GM19452 (cell line): ENCODE measurements at regions not wholly inside any gene's neighbourhood (a gene's known extent, or its start where the extent isn't known, plus 50 kb on each side); places are given as distances from the start of the nearest gene placed in this dataset.
"Not testable (repeated sequence)": the region's sequence is repeated elsewhere in the genome, so short reads cannot be mapped to it uniquely, and the experiment has no call there.

ENCODE experiments used
- ATAC-seq: cut with Tn5 transposase; IDR thresholded peaks from one replicate; pipeline ENCODE4 v1.9.1; 2021; ENCODE audit not compliant: unreplicated experiment

DNA sequence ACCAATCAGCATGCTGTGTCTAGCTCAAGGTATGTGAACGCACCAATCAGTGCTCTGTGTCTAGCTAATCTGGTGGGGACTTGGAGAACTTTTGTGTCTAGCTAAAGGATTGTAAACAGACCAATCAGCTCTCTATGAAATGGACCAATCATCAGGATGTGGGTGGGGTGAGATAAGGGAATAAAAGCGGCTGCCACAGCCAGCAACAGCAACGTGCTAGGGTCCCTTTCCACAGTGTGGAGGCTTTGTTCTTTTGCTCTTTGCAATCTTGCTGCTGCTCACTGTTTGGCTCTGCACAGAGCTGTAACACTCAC is 1353.9 kb upstream of the CDH18 start:
- not testable (repeated sequence) for ATAC-seq

DNA sequence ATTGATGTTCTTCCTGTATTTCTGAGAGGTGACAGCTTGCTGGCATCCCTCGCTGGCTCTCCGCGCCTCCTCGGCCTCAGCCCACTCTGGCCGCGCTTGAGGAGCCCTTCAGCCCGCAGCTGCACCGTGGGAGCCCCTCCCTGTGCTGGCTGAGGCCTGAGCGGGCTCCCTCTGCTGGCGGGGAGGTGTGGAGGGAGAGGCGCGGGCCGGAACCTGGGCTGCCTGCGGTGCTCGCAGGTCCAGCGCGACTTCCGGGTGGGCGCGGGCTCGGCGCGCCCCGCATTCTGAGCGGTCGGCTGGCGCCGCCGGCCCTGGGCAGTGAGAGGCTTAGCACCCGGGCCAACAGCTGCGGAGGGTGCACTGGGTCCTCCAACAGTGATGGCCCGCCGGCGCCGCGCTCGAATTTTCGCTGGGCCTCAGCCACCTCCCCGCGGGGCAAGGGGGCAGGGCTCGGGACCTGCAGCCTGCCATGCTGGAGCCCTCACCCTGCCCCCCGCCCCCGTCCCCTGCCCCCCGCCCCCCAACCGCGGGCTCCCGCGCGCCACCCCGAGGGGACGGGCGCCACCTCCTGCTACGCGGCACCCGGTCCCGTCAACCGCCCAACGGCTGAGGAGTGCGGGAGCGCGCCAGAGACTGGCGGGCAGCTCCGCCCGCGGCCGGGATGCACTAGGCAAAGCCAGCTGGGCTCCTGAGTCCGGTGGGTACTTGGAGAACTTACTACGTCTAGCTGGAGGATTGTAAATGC is 1353.4 kb upstream of the CDH18 start:
- ATAC-seq, result not testable (repeated sequence)

DNA sequence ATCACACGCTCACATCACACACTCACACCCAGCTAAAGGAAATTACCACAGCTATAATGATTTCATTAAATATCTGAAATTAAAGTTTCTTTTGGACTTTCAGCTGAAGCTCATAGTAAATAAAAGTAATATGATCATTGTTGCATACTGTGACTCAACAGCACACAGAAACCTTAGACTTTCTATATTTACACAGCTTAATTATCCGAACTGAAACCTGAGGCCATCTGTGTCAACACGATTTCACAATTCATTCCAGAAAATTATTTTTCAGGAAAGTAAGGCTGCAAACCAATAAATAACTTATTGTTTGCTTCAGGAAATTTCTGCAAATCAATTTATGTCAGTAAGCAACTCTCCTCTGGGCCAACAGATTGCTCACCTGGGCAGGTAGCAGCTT is 1352.2 kb upstream of the CDH18 start:
- ATAC-seq, result not testable (repeated sequence)

DNA sequence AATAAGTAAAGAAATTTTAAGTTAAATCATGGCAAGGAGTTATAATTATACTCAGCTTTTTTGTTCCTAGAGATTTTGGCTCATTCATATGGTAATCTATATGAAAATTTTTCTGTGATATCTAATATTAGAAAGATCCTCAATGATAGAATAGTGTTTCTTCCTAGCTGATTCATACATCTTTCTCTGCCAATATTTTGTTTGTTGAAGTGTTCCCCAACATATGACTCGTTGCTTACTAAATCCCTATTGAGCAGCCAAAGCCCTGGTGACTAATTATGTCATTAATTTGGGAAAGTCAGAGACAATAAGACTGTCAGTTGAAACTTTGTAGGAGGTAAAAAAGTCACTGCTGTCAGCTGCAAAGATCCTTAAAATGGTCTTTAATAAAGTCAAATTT is 1348.5 kb upstream of the CDH18 start:
- not testable (repeated sequence) for ATAC-seq

DNA sequence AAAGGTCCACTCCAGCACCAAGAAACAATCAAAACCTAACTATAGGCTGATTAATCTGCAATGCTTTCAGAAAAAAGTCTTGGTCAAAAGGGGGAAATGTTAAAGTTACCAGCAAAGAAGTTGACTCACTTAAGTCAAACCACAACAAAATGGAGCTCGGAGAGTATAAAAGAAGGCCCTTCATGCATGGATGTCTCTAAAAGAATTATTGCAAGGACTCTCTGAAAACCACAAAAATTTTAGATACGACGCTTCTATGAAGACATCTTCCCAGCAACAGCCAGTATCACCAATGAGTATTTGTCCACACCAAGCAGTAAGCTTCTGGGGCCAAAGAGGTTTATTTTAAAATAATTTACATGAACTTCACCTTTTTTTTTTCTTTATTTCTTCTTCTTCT is 1327.4 kb upstream of the CDH18 start:
- not testable (repeated sequence) for ATAC-seq

DNA sequence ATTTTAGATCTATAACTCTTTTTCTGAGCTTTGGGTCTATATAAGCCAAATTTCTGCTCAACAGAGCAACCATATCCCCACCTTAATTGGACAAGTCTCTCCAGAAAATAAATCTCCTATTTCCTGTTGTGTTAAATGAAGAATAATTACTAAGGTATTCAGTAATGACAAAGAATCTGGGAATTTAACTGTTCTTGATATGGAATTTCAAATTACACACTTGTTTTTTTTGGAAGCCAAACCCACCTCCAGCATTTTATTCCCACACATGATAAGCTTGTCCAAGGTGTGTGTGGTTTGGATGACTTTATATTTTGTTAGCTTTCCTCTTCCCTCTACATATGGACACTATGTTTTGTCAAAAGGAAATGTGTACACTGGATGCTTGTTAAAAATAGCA is 1313.2 kb upstream of the CDH18 start:
- ATAC-seq, result not testable (repeated sequence)

DNA sequence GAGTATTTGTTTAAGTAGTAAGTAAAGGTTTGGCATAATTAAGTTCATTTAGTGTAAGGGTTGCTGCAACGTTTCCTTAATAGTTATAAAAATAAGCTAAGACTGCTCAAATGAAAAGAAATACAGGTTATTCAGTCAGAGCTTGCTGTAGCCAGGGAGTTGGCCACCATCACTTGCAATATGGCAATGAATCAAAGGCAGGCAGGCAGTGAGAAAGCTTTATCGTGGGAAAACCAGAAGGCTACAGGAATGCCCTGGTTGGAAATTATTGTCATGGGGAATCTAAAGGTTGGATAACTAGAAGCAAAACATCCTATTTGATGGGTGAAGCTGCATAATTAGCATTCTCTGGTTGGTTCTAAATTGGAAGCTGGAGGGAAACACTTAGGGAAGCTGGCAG is 1286.4 kb upstream of the CDH18 start:
- ATAC-seq, result not testable (repeated sequence)

DNA sequence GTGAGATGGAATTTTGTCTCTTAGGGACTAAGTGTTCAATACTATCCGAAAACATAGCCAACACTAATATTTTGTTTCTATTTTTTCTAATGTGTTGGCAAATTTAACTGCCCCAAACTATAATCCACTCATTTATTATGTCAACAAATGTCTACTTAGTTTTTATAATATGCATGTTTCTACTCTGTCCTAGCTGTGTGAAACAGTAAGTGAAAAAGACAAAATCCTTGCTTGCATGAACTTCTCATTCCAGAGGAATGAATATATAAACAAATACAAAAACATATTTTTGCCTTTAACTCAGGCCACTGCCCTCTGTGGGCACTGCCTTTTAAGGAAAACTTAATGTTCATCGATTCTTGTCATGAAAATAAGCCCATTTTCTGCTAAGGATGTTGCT is 1275.4 kb upstream of the CDH18 start:
- ATAC-seq, result no peak

DNA sequence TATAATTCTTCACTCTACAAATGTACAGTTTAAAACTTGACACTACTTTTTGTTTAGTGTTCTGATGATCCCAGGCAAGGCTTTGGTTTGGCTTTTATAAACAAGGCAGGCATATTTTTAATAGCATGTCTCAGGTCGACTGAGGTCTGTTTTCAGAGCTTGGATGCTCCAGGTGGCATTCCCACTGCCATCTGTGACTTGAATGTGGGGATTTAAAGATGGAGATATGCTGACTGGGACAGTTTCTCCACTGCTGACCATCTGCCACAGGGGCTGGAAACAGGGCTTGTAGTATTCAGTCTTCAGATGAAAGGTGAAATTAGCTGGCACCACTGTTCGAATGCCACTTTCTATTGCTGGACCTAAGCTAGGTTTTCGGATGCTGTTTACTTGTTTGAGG is 1266.2 kb upstream of the CDH18 start:
- no peak for ATAC-seq

DNA sequence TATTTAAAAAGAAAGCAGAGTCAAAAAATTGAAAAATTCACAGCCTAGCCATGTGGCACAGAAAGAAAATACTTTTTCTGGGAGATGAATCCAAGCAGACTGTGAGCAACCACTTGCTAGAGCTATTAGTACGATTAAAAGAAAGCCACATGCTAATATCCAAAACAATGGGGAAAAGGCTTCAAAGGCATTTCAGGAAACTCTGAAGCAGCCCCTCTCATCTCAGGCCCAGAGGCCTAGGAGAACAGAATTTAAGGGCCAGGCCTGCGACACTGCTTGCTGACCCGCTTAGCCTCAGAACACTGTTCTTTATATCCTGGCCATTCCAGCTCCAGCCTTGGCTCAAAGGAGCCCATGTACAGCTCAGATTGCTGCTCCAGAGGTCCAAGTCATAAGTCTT is 1257.0 kb upstream of the CDH18 start:
- ATAC-seq, result no peak

DNA sequence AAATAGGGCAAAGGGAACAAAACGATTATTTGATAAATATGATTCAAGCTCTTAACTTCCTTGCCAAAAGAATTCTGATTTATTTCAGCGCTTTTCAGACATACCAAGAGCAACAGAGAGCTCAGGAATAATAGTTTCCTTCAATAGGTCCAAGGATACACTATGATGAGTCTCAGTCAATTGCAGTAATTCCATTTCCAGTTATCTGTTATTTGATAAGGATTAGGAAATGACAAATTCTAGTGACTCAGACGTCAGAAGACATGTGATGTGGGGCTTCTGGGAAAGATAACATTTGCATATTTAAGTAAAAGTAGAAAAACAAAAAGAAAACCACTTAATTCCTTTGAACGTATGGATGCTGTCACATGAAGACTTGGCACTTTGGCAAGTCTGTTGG is 1250.8 kb upstream of the CDH18 start:
- ATAC-seq, result no peak

DNA sequence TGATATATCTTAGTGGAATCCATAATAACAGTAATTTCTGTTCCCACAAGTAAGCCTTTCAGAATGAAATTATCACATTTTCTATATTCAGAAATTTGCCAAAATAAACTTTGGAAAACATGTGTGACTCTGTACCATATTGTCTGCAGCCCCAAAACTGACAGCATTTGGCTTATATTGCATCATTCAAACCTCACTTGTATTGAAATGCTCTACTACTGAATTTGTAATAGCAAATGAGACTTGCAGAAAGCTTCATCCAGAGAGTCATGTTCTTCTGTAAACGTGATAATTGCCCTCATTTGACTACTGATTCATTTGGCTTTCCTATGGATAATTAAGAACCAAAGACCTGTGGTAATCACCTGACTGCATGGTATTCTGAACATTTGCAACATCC is 1249.5 kb upstream of the CDH18 start:
- ATAC-seq, result no peak

DNA sequence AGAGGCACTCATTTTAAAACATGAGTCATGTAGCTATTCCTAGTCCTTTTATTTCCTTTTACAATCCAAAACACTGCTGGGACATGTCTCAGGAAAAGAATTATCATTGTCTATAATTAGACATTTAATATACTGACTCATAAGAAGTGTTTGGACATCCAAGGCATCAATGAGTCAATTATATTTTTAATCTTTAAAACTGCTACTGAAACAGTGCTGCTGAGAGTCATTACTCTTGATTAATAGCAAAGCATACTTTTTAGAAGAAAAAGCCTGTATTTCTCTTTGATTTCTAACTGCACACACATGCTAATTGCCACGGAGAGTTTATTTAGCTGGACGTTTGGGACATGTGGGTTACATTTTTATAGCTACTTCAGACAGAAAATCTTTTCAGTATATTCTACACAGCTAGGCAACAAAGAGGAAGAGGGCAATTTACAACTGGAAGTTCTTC is 1249.0 kb upstream of the CDH18 start:
- no peak for ATAC-seq

DNA sequence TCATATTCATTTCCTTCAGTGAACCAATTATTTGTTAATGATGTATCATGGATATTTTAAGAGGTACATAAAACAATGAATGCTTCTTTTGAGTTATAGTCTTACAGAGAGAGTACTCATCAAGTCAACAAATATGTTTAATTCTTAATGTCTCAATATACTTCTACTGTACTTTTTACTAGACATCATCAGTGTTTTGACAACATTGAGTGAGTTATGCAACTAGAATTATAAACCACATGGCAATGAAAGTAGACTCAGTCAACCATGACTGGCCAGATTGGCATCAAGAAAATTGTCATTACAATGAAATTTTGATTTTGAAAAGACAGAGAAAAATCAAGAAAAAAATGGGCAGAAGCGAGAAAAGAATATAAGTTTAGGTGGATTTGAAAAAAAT is 1248.1 kb upstream of the CDH18 start:
- no peak for ATAC-seq

DNA sequence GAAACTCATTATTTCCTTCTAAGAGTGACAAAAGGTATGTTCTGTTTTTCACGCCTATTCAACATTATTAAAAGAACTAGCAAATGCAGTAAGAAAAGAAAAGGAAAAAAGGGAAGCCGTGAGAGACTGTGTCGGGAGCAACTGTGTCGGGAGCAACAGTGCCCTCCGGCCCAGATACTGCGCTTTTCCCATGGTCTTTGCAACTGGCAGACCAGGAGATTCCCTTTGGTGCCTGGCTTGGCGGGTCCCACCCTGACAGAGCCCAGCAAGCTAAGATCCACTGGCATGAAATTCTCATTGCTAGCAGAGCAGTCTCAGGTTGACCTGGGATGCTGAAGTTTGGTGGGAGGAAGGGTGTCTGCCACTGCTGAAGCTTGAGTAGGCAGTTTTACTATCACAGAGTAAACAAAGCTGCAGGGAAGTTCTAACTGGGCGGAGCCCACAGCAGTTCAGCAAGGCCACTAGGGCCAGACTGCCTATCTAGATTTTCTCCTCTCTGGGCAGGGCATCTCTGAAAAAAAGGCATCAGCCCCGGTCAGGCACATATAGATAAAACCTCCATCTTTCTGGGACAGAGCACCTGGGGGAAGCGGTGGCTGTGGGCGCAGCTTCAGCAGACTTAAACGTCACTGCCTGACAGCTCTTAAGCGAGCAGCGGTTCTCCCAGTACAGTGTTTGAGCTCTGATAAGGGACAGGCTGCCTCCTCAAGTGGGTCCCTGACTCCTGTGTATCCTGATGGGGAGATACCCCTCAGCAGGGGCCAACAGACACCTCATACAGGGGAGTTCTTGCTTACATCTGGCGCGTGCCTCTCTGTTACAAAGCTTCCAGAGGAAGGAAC is 1237.4 kb upstream of the CDH18 start:
- no peak for ATAC-seq

DNA sequence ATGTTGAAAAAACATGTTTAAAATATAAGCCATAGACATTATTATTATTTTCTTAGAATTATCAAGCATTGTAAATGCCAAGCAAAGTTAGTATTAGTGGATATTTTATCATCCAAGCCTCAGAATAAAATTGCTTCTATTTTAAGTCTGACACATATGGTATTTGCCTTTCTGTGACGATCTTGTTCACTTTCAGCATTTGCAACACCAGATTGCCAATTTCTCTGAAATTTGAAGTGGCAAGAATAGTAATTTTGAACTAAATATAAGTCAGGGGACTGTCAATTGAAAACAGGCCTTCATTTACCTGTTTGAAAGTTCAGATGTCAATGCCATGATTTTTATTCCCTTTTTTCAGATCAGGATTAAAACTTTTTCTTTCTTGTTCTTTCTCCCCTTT is 1233.6 kb upstream of the CDH18 start:
- no peak for ATAC-seq

DNA sequence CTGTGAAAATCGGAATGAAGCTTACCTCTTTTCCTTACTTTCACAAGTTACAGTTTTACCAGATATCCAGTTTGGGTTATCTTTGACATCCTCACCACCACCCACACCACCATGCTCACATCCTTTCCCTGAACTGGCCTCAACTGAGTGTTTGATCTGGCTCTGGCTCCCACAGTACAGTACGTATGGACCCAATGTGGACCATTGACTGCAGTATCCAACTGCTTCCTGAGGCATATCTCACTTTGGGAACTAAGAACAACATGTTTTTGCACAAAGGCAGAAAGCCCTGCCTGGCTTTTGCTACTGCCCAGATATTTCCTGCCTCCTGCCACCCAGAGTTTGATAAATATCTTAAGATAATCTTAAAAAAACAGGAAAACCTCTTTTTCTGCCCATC is 1232.0 kb upstream of the CDH18 start:
- ATAC-seq, result no peak

DNA sequence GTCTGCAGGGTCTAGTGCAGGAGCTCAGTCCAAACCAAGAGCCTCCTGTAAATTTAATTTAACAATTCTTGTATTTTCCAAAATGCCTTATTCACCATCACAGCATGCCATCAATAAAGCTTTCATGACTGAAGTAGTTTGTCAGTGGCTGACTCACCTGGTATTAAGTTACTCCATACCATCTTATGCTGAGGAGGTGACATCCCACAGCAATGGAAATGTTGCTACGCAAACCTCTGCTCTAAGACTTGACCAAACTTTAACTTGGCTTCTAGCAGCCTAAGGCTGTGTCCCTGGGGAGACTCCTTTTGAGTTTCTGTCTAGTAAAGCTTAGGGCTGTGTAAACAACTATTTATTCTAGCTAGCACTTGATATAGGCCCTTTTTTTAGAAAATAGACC is 1231.3 kb upstream of the CDH18 start:
- ATAC-seq, result no peak

DNA sequence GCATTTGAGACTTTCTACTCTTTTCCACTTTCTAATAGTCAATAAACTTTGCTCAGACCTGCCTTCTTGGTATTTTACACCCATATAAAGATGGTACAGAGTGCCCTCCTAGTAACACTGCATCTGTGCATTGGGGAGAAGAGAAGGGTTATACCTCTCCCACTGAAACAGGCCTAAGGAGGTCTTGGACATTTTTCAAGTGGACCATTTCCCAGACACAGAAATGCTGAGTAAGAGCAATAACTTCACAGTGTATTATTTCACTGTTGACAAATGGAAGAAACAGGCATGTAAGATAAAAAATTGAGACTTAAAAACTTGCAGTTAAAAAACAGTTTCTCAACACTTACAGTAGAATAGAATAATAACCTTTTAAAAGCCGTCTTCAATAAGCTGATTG is 1224.0 kb upstream of the CDH18 start:
- no peak for ATAC-seq

DNA sequence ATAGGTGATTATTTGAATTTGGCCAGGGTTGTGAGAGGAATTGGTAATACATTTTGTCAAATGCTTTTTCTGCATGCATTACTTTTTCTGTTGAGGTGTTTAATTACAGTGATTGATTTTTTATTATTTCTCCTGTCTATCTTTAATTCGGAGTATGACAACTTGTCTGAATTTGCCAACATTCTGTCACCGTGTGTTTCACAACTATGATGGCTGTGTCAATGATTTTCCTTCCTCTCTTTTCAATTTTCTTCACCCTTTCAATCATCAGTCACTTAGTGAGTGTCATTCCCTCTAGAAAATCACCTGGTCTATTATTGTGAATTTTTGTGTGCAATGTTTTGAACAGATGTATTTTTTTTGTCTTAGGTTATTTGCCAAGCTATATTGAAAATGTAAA is 1221.4 kb upstream of the CDH18 start:
- ATAC-seq, result no peak

DNA sequence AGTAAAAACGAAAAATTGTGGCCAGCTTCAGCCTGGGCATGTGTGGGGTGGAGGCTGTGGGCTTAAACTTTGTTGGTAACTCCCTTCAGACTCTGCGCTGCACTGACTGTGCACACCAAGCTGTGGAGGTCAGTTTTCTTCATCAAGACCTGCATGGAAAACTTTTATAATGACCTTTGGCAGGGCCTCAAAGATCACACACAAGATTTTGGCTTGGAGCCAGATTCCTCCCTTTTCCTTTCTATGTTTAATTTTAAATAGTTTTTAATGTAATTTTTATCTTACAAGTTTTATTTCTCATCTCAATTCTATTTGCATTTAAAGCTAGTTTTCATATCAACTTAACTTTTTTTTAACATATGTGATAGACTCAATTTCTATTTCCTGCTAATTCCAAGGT is 1211.1 kb upstream of the CDH18 start:
- ATAC-seq, result no peak

DNA sequence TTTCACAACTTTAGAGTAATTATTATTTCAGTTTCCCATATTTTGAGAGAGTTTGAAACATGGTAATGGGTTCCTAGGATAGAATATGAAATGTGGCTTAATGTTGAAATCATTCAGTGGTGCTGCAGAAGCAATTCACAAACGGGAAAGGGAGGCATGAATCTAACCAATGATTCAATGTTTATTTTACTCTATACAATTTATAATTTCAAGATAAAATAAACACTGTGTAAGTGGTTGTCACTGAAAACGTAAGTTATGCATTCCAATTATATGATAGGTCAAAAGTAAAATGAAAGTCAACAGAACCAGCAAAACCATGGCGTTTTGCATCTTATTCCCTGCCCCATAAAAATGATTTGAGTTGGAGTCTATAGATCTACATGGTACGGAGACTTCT is 1207.1 kb upstream of the CDH18 start:
- ATAC-seq, result no peak

DNA sequence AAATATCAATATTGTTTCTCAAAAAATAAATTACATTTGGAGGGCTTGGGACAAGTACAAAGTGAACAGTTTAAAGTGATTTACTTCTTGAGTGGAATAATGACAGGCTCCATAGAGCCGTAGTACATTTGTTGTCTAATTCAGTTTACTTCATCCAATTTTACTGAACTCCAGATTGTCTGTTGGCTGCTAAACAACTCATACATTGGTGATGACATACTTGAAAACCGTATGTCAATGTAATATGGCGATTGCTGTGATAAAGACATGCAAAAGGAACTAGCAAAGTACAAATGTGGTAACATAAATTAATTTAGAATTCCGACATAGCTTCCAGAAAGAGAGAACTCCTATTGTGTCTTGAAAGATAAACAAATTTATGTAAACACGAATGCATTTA is 1197.5 kb upstream of the CDH18 start:
- no peak for ATAC-seq
